ENCODE measurements at regions not wholly inside any gene's neighbourhood (a gene's known extent, or its start where the extent isn't known, plus 50 kb on each side); places are given as distances from the start of the nearest gene placed in this dataset.

- TF ChIP-seq CTCF (IDR thresholded peaks at IDR 0.05; ENCODE audit: insufficient read depth, low read depth, low read length) = no peak
- no peak overlapping the region for H3K4me3 ChIP-seq (ENCODE audit: low read depth, low read length)
- DNase-seq (ENCODE audit: low read depth) = peak; percentile 12
Measured at GRCh38 chr1:96997717-96998116, 276.1 kb downstream of the PTBP2 start.

- no peak for TF ChIP-seq CTCF (IDR thresholded peaks at IDR 0.05; ENCODE audit: insufficient read depth, low read depth, low read length)
- no peak for DNase-seq (ENCODE audit: low read depth)
Measured at GRCh38 chr1:96998466-96998865, 276.9 kb downstream of the PTBP2 start.

GRCh38 chr1:96999191-96999590 lies 277.6 kb downstream of the PTBP2 start:
- DNase-seq (ENCODE audit: low read depth) = no peak
- H3K4me3 ChIP-seq (ENCODE audit: low read depth, low read length) = no peak overlapping the region
- TF ChIP-seq CTCF (IDR thresholded peaks at IDR 0.05; ENCODE audit: insufficient read depth, low read depth, low read length) = no peak

More at GRCh38 chr1:96998466-96998865, 276.9 kb downstream of the PTBP2 start:
- H3K4me3 ChIP-seq (ENCODE audit: low read depth, low read length) = no peak overlapping the region

GRCh38 chr1:97004054-97004453 lies 282.5 kb downstream of the PTBP2 start:
- DNase-seq (ENCODE audit: low read depth) = no peak
- no peak overlapping the region for H3K4me3 ChIP-seq (ENCODE audit: low read depth, low read length)
- TF ChIP-seq CTCF (IDR thresholded peaks at IDR 0.05; ENCODE audit: insufficient read depth, low read depth, low read length) = no peak

- no peak overlapping the region for H3K4me3 ChIP-seq (ENCODE audit: low read depth, low read length)
- no peak for DNase-seq (ENCODE audit: low read depth)
- TF ChIP-seq CTCF (IDR thresholded peaks at IDR 0.05; ENCODE audit: insufficient read depth, low read depth, low read length) = no peak
Measured at GRCh38 chr1:97004743-97005142, 283.2 kb downstream of the PTBP2 start.

GRCh38 chr1:97006044-97006661 lies 284.6 kb downstream of the PTBP2 start:
- peak; percentile 13 for DNase-seq (ENCODE audit: low read depth)
- TF ChIP-seq CTCF (IDR thresholded peaks at IDR 0.05; ENCODE audit: insufficient read depth, low read depth, low read length) = no peak
- H3K4me3 ChIP-seq (ENCODE audit: low read depth, low read length) = no peak overlapping the region
